ENCODE measurements at regions not wholly inside any gene's neighbourhood (a gene's known extent, or its start where the extent isn't known, plus 50 kb on each side); places are given as distances from the start of the nearest gene placed in this dataset.

DNA sequence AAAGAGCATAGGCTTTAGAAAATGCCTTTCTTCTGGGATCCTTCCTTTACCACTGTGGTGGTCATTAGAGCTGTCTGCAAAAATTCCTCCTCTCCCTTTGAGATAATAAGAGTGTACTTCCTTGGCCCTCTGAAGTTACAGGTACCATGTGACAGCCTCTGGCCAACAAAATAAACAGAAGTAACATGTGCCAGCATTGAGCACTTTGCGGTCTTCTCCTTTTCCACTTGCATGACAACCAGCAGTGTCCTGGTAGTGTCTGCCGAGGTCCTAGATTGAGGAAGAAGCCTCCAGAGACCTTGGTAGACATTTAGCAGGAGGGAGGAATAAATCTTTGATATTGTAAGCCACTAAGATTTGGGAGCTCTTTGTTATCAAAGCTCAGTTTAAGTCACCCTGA is 87.5 kb upstream of the ARID1B start:
- TF ChIP-seq POLR2A (IDR thresholded peaks at IDR 0.05) (no peak), CTCF (IDR thresholded peaks at IDR 0.05) (no peak), POLR2AphosphoS5 (IDR thresholded peaks at IDR 0.05) (no peak), EP300 (IDR thresholded peaks at IDR 0.05; ENCODE audit: low read depth) (no peak)
